ENCODE measurements at regions not wholly inside any gene's neighbourhood (a gene's known extent, or its start where the extent isn't known, plus 50 kb on each side); places are given as distances from the start of the nearest gene placed in this dataset.

- TF ChIP-seq GATA3 (IDR thresholded peaks at IDR 0.05; ENCODE audit: low read depth, low read length) (no peak), GATA2 (IDR thresholded peaks at IDR 0.05; ENCODE audit: low read depth, low read length) (no peak)
These were observed 453.7 kb downstream of the SIPA1L2 start for GRCh38 chr1:232176222-232176621.

Data from SH-SY5Y (cell line).